GM19372 (cell line): ENCODE measurements at regions not wholly inside any gene's neighbourhood (a gene's known extent, or its start where the extent isn't known, plus 50 kb on each side); places are given as distances from the start of the nearest gene placed in this dataset.

Experiments used
- ATAC-seq: cut with Tn5 transposase; IDR thresholded peaks from one replicate; pipeline ENCODE4 v1.9.1; 2021; ENCODE audit warnings: mild to moderate bottlenecking, low read depth, moderate library complexity; ENCODE audit not compliant: unreplicated experiment

GRCh38 chr2:237262838-237263771, 150.9 kb downstream of the COL6A3 start:
- no peak for ATAC-seq

- ATAC-seq, result no peak
These were observed 149.3 kb downstream of the COL6A3 start for GRCh38 chr2:237264480-237265219.

GRCh38 chr2:237268004-237268708, 145.8 kb downstream of the COL6A3 start:
- ATAC-seq, result no peak

GRCh38 chr2:237269138-237269875, 144.7 kb downstream of the COL6A3 start:
- ATAC-seq, result no peak

GRCh38 chr2:237270520-237270919, 143.4 kb downstream of the COL6A3 start:
- no peak for ATAC-seq

GRCh38 chr2:237271698-237272652, 142.0 kb downstream of the COL6A3 start:
- ATAC-seq, result no peak
